Transverse colon (tissue), 4 donors: ENCODE measurements at regions not wholly inside any gene's neighbourhood (a gene's known extent, or its start where the extent isn't known, plus 50 kb on each side); places are given as distances from the start of the nearest gene placed in this dataset.

Experiments used
- CTCF ChIP-seq, 5 experiments: fragments of 200-600 bp in 3 of 5; fragments of 450-650 bp in 2 of 5; sonication (generic) in 3 of 5; IDR thresholded peaks; 1 replicate in 2 of 5; 2 replicates in 3 of 5; pipeline ENCODE4 v1.5.1; 2016 to 2017; ENCODE audit warnings: antibody characterized with exemption in 5 of 5, inconsistent platforms in 3 of 5, mild to moderate bottlenecking in 2 of 5, moderate library complexity in 1 of 5
- EP300 ChIP-seq: sonication (generic); formaldehyde crosslinking; IDR thresholded peaks from one replicate; pipeline ENCODE4 v1.6.1; 2017; ENCODE audit warnings: antibody characterized with exemption, low read depth
- POLR2A ChIP-seq: fragments of 450-650 bp; IDR thresholded peaks from one replicate; pipeline ENCODE4 v1.6.1; 2016; ENCODE audit warnings: antibody characterized with exemption, mild to moderate bottlenecking, moderate library complexity
- POLR2AphosphoS5 ChIP-seq, 3 donors: sonication (generic); formaldehyde crosslinking; IDR thresholded peaks; one replicate each; pipeline ENCODE4 v1.6.1; 2016; ENCODE audit warnings: antibody characterized with exemption in 3 of 3

- TF ChIP-seq CTCF (IDR thresholded peaks at IDR 0.05) (no peak), POLR2A (no peak), EP300 (no peak), POLR2AphosphoS5 (IDR thresholded peaks at IDR 0.05) (no peak)
Observed at GRCh38 chr11:133724116-133724515, 121.2 kb downstream of the SPATA19 start.
